HCT116 (cell line): ENCODE measurements at regions not wholly inside any gene's neighbourhood (a gene's known extent, or its start where the extent isn't known, plus 50 kb on each side); places are given as distances from the start of the nearest gene placed in this dataset.

ENCODE experiments used
- POLR2A ChIP-seq: IDR thresholded peaks from 2 replicates; pipeline ENCODE4 v1.7.0; 2011; ENCODE audit warnings: borderline replicate concordance; ENCODE audit not compliant: insufficient read depth, insufficient read length; ENCODE audit errors: extremely low read depth
- TF ChIP-seq, protein P1 (sequence below): IDR thresholded peaks from 2 replicates; pipeline ENCODE4 v1.6.1; 2012

DNA sequence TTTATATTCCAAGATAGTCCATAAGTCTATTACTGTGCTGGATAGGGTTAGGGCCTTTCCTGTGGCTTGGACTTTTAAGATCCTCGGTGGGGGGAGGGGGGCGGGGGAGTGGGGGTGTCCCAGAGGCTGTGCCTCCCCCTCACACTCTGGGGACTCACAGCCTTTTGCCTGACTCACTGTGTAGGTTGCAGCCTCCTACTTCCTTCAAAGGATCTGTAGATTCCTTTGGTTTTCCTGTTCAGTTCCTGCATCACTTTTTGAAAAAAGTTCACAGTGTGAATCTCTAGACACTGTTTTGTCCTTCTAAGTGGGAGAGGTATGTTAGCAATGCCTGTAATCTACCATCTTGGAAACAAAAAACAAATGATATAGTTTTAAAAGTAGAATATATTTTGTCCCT is 999.9 kb downstream of the GLUD2 start:
- TF ChIP-seq, protein P1, sequence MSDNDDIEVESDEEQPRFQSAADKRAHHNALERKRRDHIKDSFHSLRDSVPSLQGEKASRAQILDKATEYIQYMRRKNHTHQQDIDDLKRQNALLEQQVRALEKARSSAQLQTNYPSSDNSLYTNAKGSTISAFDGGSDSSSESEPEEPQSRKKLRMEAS: no peak
- no peak for TF ChIP-seq POLR2A
